ENCODE measurements at regions not wholly inside any gene's neighbourhood (a gene's known extent, or its start where the extent isn't known, plus 50 kb on each side); places are given as distances from the start of the nearest gene placed in this dataset.
"Not testable (repeated sequence)": the region's sequence is repeated elsewhere in the genome, so short reads cannot be mapped to it uniquely, and the experiment has no call there.

DNA sequence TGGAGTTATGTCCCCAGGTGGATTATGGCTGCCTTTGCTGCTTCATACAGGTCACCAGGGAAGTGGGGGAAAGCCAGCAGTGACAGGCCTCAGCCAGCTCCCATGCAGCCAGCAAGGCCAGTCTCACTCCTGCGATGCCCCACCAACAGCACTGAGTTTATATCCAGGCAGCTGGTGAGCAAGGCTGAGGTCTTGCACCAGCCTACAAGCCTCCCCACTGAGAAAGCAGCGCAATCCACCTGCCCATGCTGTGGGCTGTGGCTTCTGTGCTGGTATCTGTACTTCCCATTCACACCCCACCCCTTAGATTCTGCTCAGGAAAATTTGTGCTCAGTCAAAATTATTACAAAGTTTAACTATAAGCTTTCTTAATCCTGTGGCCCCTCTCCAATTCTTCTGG lies 153.5 kb downstream of the HHIP start:
- no peak for DNase-seq

DNA sequence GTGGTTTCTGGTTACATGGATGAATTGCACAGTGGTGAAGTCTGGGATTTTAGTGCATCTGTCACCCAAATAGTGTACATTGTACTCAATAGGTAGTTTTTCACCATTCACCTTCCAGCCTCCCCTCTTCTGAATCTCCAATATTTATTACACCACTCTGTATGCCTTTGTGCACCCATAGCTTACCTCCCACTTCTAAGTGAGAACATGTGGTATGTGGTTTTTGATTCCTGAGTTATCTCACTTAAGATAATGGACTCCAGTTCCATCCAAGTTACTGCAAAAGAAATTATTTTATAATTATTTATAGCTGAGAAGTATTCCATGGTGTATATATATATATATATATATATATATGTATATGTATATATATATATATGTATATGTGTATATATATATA lies 155.8 kb downstream of the HHIP start:
- no peak for DNase-seq

DNA sequence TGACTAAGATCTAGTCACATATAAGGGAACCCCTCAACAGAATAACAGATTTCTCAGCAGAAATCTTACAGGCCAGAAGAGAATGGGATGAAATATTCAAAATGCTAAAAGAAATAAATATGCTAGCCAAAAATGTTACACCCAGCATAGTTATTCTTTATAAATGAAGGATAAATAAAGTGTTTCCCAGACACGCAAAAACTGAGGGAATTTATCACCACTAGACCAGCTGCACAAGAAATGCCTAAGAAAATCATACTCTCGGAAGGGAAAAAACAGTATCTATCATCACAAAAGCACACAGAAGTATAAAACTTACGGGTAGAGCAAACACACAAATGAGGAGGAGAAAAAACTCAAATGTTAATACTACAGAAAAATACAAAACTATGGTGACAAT lies 162.1 kb downstream of the HHIP start:
- no peak for DNase-seq

DNA sequence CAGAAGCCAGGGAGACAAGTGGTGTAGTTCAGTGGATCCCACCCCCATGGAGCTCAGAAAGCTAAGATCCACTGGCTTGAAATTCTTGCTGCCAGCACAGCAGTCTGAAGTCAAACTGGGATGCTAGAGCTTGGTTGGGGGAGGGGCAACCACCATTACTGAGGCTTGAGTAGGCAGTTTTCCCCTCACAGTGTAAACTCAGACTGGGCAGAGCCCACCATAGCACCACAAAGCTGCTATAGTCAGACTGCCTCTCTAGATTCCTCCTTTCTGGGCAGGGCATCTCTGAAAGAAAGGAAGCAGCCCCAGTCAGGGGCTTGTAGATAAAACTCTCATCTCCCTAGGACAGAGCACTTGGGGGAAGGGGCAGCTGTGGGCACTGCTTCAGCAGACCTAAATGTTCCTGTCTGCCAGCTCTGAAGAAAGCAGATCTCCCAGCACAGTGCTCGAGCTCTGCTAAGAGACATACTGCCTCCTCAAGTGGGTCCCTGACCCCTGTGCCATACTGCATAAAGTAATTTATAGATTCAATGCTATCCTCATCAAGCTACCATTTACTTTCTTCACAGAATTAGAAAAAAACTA lies 163.2 kb downstream of the HHIP start:
- DNase-seq = no peak

DNA sequence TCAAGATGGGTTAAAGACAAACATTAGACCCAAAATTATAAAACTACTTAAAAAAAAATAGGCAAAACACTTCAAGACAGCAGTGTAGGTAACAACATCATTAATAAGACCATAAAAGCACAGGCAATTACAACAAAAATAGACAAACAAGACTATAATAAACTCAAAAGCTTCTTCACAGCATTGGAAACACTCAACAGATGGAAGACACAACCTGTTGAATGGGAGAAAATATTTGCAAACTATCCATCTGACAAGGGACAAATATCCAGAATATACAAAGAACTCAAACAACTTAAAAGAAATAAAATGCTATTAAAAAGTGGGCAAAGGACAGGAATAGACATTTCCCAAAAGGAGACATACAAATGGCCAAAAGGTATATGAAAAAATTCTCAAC lies 170.7 kb downstream of the HHIP start:
- no peak for DNase-seq

DNA sequence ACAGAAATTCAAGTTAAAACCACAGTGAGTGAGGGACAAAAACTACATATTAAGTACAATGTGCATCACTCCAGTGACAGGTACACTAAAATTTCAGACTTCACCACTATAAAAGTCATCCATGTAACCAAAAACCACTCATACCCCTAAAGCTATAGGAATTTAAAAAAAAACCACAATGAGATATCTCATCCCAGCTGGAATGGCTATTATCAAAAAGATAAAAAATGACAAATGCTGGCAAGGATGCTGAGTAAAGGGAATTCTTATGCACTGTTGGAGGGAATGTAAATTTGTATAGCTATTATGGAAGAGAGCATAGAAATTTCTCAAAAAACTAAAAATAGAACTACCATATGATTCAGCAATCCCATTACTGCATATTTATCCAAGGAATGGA lies 171.1 kb downstream of the HHIP start:
- DNase-seq = no peak

DNA sequence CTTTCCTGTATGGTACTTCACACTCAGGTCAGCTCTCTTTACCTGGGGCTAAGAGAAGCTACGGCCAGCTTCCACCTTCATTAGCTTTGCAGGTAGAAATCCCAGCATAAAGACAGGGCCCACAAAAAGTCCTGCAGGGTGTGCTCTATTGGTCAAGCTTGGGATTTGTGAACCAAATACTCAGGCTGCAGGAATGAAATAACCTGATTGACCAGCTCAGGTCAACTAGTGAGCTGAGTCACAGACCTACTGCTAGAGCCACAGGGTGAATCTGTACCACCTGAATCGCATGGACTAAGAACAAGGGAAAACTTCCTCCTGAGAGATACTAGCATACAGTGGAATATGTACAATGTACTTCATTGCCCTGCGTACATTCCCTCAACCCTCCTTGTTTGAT lies 172.2 kb downstream of the HHIP start:
- DNase-seq = no peak

DNA sequence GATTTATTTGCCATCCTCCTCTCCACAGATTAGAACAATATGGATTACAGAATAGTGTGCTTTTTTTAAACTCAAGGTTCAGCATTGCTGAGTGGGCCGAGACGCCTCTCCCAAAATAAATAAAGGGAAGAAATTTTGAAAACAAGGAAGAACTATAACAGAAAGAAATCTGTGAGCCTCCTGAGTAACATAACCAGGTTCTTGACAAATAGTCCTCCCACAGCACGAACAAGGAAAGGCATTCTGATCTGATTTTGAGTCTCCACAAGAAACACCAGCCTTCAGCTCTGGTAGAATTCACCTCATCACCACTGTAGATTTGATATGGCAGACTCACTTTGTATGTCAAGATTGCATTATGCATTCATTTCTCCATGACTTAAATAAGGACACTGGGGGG lies 173.6 kb downstream of the HHIP start:
- no peak for DNase-seq

DNA sequence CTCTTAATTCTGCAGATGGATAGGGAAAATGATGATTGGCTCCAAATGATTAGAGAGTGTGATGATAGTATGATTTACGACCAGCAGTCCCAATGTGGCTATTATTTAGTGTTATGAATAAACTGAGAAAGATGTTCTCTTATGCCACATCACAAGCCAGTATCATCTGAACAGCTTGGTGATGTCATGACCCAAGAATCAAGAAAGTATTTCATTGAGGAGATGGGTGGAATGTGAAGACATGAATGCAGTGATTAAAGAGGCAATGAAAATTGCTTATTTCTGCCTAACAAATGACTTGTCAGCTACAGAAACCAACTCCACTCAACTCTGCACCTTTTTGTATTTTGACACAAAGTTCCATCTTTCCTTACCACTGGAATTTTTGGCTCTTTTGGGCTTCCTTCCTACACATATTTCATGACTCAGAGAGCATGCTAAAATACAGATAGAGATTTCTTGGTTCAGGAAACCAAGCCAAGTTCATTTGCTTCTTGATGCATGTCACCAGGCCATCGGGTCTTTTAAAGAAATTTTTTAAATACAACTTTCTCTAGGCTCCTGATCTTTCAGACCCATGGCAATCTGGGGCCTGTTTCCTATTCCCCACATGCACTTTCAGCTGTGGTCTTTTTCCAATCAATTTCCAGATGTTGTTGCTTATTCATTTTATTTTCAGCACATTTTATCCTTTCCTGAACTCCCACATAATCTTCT lies 174.2 kb downstream of the HHIP start:
- DNase-seq = no peak

DNA sequence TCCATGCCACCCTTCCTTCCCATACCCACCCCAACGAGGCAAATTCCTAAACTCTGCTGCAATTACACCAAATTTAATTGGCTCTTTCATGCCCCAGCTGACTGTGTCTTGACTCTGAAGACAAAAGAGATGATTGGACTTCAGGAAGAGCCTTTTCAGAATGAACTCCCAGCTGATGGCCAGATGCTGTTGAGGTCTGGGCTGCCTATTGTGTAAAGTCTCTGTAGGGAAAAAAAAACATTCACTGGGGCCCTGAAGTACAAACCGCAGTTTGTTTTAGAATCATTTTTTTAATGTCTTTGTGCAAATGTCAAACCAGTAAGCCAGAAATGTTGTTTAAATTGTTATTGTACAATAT lies 174.8 kb downstream of the HHIP start:
- no peak for DNase-seq

DNA sequence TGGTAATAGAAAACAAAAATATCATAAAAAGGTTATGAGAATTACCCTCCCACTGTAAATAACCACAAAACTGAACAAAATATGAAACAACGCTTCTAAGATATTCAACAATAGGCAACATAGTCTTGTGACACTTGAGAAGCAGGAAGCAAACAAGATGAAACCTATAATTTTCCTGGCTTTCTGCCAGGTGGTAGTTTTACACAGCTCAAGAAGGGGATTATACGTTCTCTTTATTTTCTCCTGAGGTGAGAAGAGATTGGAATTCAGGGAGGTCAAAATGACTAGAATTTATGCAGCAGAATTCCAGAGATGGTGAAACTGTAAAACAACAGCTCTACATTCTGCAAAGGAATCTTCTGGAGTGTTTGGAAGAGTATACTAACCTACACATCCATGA lies 186.0 kb downstream of the HHIP start:
- no peak for DNase-seq

DNA sequence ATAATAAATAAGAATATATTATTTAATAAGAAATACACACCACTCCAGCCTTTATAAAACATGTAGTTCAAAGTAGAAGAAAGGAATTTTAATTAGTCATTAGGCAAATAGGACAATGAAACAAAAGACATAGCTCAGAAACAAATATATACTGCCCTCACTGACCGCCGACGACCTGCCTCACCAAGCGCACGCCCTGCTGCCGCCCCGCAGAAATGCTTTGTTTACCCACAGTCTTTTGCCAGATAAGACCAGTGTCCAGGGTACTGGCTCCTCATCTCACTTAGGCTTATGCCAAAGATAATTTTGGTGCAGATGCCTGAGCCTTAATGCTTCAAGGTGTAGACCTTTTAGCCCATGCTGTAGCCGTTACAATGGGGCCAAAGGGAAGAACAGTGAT lies 199.5 kb downstream of the HHIP start:
- DNase-seq = no peak

DNA sequence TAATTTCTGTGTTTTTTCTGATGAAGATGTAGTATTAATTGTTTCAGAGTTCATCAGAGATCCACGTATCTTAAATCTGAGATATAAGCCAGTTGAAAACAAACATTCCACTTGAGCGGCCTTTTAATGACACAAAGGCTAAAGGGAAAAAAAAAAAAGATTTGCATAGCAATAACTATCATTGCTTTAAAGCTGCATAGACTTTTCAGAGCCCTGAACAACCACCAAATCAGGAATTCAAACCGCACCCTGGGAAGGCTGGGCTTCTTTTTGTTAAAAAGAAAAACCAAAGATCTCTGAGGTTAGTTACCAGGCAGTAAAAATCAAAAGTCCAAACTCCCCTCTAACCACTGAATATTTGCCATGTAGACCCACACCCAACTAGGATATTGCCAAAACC lies 206.0 kb downstream of the HHIP start:
- DNase-seq = no peak

DNA sequence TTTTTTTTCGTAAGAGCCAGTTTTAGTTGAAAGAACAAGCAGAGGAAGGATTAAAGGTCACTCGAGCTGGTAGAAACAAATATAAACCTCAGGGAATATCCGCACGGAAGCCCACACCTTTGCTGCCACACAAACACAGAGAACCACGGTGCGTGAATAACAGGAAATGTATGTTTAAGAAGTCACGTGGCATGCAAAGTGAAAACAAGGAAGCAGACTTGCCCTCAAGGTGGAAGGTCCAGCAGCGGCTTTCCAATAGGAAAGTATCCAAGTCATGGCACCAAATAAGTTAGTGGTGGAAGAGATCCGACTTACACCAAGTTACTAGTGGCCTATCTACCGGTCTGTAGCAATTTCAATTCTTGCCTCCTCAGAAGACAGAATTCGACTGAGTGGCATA lies 215.5 kb downstream of the HHIP start:
- DNase-seq = no peak

DNA sequence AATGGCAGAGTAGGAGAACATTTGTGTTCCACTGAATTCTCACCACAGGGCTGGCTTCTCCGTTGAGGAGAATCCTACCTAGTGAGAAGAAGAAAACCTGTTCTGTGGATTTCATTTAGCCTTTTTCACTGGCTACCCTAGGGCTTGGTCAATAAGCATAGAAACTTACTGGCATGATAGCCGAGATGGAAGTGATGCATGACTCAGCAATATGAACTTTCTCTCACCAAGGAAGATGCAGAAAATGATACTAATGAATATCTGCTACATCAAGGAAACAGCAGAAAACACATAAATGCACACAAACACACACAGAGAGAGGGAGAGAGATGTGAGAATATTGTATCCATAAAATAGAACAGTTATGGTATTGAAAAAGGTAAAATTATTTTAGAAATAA lies 216.3 kb downstream of the HHIP start:
- no peak for DNase-seq

DNA sequence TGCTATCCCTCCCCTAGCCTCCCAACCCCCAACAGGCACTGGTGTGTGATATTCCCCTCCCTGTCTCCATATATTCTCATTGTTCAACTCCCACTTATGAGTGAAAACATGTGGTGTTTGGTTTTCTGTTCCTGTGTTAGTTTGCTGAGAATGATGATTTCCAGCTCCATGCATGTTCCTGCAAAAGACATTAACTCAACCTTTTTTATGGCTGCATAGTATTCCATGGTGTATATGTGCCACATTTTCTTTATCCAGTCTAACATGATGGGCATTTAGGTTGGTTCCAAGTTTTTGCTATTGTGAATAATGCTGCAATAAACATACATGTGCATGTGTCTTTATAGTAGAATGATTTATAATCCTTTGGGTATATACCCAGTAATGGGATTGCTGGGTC lies 218.9 kb downstream of the HHIP start:
- DNase-seq = not testable (repeated sequence)

DNA sequence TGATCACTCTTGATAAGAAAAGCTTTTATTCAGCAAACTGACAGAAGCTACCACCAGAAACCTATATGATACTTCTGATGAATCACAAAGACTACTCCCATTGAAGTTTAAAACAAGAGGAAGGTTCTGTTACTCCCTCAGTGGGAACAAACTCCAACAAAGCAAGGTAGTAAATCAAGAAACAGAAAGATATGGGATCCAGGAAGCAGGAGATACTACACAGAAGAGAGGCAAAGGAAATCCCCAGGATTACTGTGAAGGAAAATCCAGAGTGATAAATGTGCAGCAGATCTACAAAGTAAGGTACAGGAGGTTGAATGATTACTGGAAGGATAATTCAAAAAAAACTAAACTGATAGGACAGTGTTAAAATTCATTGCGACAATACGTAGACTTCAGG lies 222.4 kb downstream of the HHIP start:
- no peak for DNase-seq

DNA sequence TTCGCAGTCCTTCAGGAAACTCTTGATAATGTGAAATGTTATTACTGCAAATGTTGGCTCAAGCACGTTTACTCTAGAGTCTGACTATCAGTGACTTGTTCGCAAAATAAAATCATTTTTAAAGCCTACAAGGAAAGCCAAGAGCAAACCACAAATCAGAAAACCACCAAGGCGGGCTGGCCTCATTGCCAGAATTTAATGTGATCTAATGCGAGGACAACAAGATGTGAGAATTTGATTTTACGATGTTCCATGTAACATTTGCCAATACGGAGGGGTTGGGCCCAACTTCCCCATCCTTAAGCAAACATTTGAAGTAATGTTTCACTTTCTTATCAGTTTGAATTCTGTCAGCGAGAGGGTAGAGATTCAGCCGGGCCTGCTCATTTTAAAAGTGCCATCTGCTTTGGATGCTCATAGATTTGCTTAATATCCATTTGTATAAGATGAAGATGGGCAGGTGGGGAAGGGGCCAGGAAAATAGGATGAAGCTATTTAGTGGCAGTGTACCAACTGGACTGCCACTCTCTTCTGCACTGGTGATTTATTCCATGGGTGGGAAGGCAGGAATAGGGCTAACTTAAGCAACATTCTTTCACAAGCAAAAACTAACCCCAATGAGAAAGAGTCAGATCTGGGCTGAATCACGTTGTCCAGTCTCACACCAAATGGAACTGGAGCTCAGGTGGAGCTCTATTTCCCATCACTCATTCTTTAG lies 225.3 kb downstream of the ANAPC10 start:
- DNase-seq = peak; percentile 2

DNA sequence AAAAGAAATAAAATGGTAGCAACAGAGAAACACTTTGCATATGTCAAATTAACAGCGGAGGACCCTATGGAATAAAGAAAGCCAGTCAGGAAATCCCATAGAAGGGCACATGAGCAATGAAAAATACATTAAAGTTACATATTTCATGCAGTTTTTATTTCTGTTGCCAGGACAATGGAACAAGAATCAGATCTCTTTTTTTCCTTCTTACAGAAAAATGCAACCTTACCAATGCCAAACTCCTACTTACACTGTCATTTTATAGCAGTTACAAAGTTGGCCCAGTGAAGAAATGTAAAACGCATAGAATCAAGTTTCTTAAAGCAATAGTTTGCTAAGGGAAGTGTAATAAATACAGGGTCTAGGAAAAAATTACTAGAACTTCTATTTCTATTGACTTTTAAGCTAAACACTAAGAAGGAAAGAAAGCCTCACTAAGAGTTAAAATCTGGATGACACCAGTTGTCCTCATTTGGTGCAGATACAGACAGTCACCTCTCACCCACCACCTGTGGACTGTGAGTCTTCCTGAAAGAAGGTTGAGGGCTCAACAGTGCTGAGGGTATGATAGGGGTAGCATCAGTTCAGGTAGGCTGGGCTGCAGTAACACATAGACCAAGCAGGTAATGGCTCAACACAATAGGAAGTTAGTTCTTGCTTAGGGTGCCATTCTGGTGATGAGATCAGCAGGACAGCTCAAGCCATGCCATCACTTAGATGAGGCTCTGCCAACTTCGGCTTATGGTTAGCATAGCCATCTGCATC lies 224.6 kb downstream of the ANAPC10 start:
- DNase-seq = no peak

DNA sequence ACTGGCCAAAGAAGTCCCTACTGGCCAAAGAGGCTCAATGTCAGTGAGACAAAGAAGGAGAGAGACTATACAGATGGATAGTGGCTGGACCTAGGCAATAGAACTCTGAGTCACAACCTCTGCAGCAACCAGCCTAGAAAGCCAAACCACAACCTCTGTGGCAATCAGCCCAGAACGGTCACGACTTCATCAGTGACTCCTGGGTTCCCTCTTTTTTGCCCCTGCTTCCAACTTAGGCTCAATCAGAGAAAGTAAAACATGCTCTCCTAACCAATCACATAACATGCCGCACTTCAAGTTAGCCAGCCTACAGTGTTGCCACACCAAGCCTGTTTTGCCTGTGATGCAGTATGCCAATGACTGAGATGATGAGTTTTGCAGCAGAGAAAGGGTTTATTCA lies 203.4 kb downstream of the ANAPC10 start:
- DNase-seq = no peak

DNA sequence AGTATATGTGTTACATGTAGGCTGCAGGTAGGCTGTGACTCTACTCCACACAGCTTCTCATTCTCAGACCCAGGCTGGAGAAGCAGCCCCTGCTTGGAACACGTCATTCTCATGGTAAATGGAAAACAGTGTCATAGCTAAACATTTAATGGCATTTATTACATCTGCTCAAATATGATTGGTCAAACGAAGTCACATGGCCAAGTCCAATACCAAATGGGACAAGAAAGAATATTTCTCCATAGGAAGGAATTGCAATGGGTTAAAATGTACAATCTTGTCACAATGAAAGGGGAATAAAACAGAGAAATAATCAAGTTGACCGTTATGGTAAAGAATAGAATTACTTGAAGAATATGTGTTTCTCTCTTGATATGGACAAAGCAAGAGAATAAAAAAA lies 198.6 kb downstream of the ANAPC10 start:
- DNase-seq = no peak

DNA sequence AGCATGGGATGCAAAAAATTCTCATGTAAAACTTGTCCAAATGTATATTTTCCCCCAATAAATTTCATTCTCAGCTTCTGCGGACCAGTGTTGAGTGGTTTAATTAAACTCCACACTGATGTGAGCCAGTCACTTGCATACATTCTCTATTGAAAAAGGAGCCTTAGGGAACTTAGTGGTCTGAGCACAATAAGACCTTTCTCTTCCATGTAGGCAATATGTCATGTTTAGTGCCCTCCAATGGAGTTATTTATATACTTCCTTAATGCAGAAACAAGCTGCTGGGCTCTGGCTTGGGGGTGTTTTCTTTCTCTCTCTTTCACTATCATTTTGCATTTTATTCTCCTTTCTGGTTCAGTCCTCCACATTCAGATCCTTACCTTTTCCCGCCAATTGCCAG lies 196.9 kb downstream of the ANAPC10 start:
- no peak for DNase-seq

DNA sequence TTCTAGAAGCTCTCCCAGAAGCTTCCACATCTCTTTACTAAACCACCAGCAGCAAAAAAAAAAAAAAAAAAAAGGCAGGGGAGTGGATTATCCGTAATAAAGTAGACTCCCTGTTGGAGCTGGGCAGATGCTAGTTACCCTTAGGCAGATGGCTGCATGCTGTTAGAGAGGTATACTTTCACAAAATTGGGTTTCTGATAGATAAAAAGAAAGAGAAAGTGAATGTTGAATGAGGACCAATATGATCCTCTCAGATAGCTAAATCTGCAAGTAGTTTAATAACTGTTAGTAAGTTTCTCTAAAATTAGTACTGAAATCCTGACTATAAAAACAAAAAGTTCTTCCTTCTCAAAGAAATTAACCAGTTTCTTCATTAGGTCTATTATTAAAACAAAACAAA lies 195.4 kb downstream of the ANAPC10 start:
- no peak for DNase-seq
